ENCODE measurements at regions not wholly inside any gene's neighbourhood (a gene's known extent, or its start where the extent isn't known, plus 50 kb on each side); places are given as distances from the start of the nearest gene placed in this dataset.
A peak's percentile ranks its signal among the peaks of the same experiment; 100 is the strongest.
"Not testable (repeated sequence)": the region's sequence is repeated elsewhere in the genome, so short reads cannot be mapped to it uniquely, and the experiment has no call there.

DNA sequence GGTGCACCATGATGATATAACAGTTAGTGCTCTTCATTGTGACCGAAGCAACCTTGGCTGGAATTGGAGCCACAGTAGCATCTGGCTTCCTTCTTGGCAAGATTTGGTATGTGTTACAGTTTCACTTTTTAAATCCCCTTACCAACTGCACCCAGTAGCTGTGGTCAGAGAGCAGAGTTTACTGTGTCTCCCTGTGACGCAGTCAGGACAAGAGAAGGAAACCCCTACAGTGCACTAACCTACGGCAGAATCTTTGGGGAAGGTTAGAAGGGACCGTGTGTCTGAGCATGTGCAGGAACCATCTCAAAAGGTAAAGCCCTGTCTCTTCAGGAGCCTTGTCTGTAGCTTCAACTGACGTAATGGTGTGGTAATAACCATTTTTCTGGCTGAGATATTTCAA, 134.0 kb downstream of the FAM72B start:
- CTCF ChIA-PET; H3K4me3 ChIP-seq (ENCODE audit: low read length); H3K9me3 Mint-ChIP-seq; H3K4me3 Mint-ChIP-seq; H3K4me1 ChIP-seq (ENCODE audit: control insufficient read depth in 2 of 2, insufficient read depth in 2 of 2, low read length in 2 of 2); POLR2A ChIA-PET; DNase-seq; H3K36me3 Mint-ChIP-seq; H3K27ac Mint-ChIP-seq; intact Hi-C loops (cut with micrococcal nuclease); H3K27me3 ChIP-seq (ENCODE audit: control insufficient read depth in 2 of 2, insufficient read depth in 2 of 2, low read length in 2 of 2); ATAC-seq; H3K27ac ChIP-seq (ENCODE audit: low read depth, low read length); H3K9me3 ChIP-seq (ENCODE audit: control insufficient read depth in 2 of 3, low read length in 3 of 3); H3K36me3 ChIP-seq (ENCODE audit: control insufficient read depth in 2 of 3, insufficient read depth in 3 of 3, low read length in 3 of 3): not testable (repeated sequence)
- H3K27me3 Mint-ChIP-seq, result peaks cover 5 to 19% (median 13%) of the 10 kb centered on the region in 5 donors
- H3K4me1 Mint-ChIP-seq, result peaks cover 0 to 15% (median 9%) of the 10 kb centered on the region in 7 donors

GRCh38 chr1:121051161-121051790, 132.9 kb downstream of the FAM72B start:
- intact Hi-C loops (cut with micrococcal nuclease); POLR2A ChIA-PET; H3K9me3 Mint-ChIP-seq; ATAC-seq; H3K9me3 ChIP-seq (ENCODE audit: control insufficient read depth in 2 of 3, low read length in 3 of 3); CTCF ChIA-PET; H3K27ac ChIP-seq (ENCODE audit: low read depth, low read length); DNase-seq; H3K36me3 ChIP-seq (ENCODE audit: control insufficient read depth in 2 of 3, insufficient read depth in 3 of 3, low read length in 3 of 3); H3K4me1 ChIP-seq (ENCODE audit: control insufficient read depth in 2 of 2, insufficient read depth in 2 of 2, low read length in 2 of 2); H3K4me3 ChIP-seq (ENCODE audit: low read length); H3K27me3 ChIP-seq (ENCODE audit: control insufficient read depth in 2 of 2, insufficient read depth in 2 of 2, low read length in 2 of 2); H3K36me3 Mint-ChIP-seq: not testable (repeated sequence)
- Mint-ChIP-seq H3K4me3 (peak overlapping the region in 8 of 10 donors; percentile 35 to 79 (median 65)), H3K27ac (peak overlapping the region in 3 of 9 donors; percentile 19 to 51 (median 23)), H3K27me3 (peaks cover 5 to 19% (median 14%) of the 10 kb centered on the region in 5 donors), H3K4me1 (peaks cover 0 to 17% (median 9%) of the 10 kb centered on the region in 7 donors)

GRCh38 chr1:121052081-121052660, 132.0 kb downstream of the FAM72B start:
- peaks cover 5 to 19% (median 14%) of the 10 kb centered on the region in 5 donors for H3K27me3 Mint-ChIP-seq
- DNase-seq (peak in 1 of 9 donors; percentile 0), ATAC-seq (peak; percentile 40)
- H3K4me3 ChIP-seq (ENCODE audit: low read length); H3K36me3 ChIP-seq (ENCODE audit: control insufficient read depth in 2 of 3, insufficient read depth in 3 of 3, low read length in 3 of 3); H3K36me3 Mint-ChIP-seq; CTCF ChIA-PET; H3K4me1 ChIP-seq (ENCODE audit: control insufficient read depth in 2 of 2, insufficient read depth in 2 of 2, low read length in 2 of 2); intact Hi-C loops (cut with micrococcal nuclease); H3K9me3 ChIP-seq (ENCODE audit: control insufficient read depth in 2 of 3, low read length in 3 of 3); POLR2A ChIA-PET; H3K27ac ChIP-seq (ENCODE audit: low read depth, low read length); H3K9me3 Mint-ChIP-seq; H3K27me3 ChIP-seq (ENCODE audit: control insufficient read depth in 2 of 2, insufficient read depth in 2 of 2, low read length in 2 of 2): not testable (repeated sequence)
- H3K4me1 Mint-ChIP-seq, result peaks cover 0 to 17% (median 9%) of the 10 kb centered on the region in 7 donors
- peak overlapping the region in 2 of 9 donors; percentile 23 to 46 for H3K27ac Mint-ChIP-seq
- peak overlapping the region in 9 of 10 donors; percentile 16 to 75 (median 67) for H3K4me3 Mint-ChIP-seq

DNA sequence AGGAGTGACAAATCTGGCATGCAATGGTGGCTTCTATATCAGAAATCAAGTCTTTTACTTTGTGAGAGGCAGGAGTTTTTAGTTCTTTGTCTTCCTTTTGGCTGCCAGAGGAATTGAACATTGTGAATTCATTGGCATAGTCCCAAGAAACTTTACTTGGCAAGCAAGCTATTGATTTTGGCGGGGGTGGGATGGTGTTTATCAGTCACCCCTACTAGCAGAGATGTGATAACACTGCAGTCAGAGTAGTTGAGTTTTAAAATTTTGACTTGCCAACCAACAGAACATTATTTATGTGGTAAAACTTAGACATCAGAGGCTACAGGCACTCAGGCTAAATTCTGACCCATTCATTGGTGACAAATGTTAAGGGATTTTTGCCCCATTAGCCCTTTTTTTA, 129.2 kb downstream of the FAM72B start:
- ATAC-seq; H3K4me3 Mint-ChIP-seq; H3K27ac Mint-ChIP-seq; H3K9me3 ChIP-seq (ENCODE audit: control insufficient read depth in 2 of 3, low read length in 3 of 3); H3K9me3 Mint-ChIP-seq; CTCF ChIA-PET; H3K4me1 ChIP-seq (ENCODE audit: control insufficient read depth in 2 of 2, insufficient read depth in 2 of 2, low read length in 2 of 2); H3K27ac ChIP-seq (ENCODE audit: low read depth, low read length); H3K36me3 ChIP-seq (ENCODE audit: control insufficient read depth in 2 of 3, insufficient read depth in 3 of 3, low read length in 3 of 3); DNase-seq; POLR2A ChIA-PET; H3K36me3 Mint-ChIP-seq; H3K27me3 ChIP-seq (ENCODE audit: control insufficient read depth in 2 of 2, insufficient read depth in 2 of 2, low read length in 2 of 2); intact Hi-C loops (cut with micrococcal nuclease); H3K4me3 ChIP-seq (ENCODE audit: low read length): not testable (repeated sequence)
- Mint-ChIP-seq H3K4me1 (peaks cover 0 to 13% (median 9%) of the 10 kb centered on the region in 7 donors), H3K27me3 (peaks cover 10 to 19% (median 14%) of the 10 kb centered on the region in 5 donors)

- H3K27ac Mint-ChIP-seq; H3K4me3 Mint-ChIP-seq; DNase-seq; H3K9me3 ChIP-seq (ENCODE audit: control insufficient read depth in 2 of 3, low read length in 3 of 3); H3K36me3 Mint-ChIP-seq; H3K27me3 ChIP-seq (ENCODE audit: control insufficient read depth in 2 of 2, insufficient read depth in 2 of 2, low read length in 2 of 2); POLR2A ChIA-PET; H3K4me1 Mint-ChIP-seq; H3K4me3 ChIP-seq (ENCODE audit: low read length); ATAC-seq; CTCF ChIA-PET; H3K9me3 Mint-ChIP-seq; H3K27ac ChIP-seq (ENCODE audit: low read depth, low read length); intact Hi-C loops (cut with micrococcal nuclease); H3K4me1 ChIP-seq (ENCODE audit: control insufficient read depth in 2 of 2, insufficient read depth in 2 of 2, low read length in 2 of 2); H3K36me3 ChIP-seq (ENCODE audit: control insufficient read depth in 2 of 3, insufficient read depth in 3 of 3, low read length in 3 of 3); H3K27me3 Mint-ChIP-seq: not testable (repeated sequence)
Observed at GRCh38 chr1:121066925-121067324, 117.2 kb downstream of the FAM72B start.

GRCh38 chr1:121068738-121069499, 115.2 kb downstream of the FAM72B start:
- H3K9me3 Mint-ChIP-seq; H3K36me3 Mint-ChIP-seq; H3K9me3 ChIP-seq (ENCODE audit: control insufficient read depth in 2 of 3, low read length in 3 of 3); H3K27ac ChIP-seq (ENCODE audit: low read depth, low read length); DNase-seq; H3K4me3 Mint-ChIP-seq; H3K4me1 ChIP-seq (ENCODE audit: control insufficient read depth in 2 of 2, insufficient read depth in 2 of 2, low read length in 2 of 2); H3K27me3 Mint-ChIP-seq; CTCF ChIA-PET; H3K36me3 ChIP-seq (ENCODE audit: control insufficient read depth in 2 of 3, insufficient read depth in 3 of 3, low read length in 3 of 3); intact Hi-C loops (cut with micrococcal nuclease); H3K27ac Mint-ChIP-seq; POLR2A ChIA-PET; H3K4me3 ChIP-seq (ENCODE audit: low read length); H3K27me3 ChIP-seq (ENCODE audit: control insufficient read depth in 2 of 2, insufficient read depth in 2 of 2, low read length in 2 of 2); H3K4me1 Mint-ChIP-seq; ATAC-seq: not testable (repeated sequence)

GRCh38 chr1:121073852-121074251, 110.3 kb downstream of the FAM72B start:
- H3K4me1 Mint-ChIP-seq; H3K4me3 ChIP-seq (ENCODE audit: low read length); H3K36me3 Mint-ChIP-seq; CTCF ChIA-PET; H3K9me3 ChIP-seq (ENCODE audit: control insufficient read depth in 2 of 3, low read length in 3 of 3); POLR2A ChIA-PET; H3K27me3 Mint-ChIP-seq; intact Hi-C loops (cut with micrococcal nuclease); H3K27ac Mint-ChIP-seq; H3K27me3 ChIP-seq (ENCODE audit: control insufficient read depth in 2 of 2, insufficient read depth in 2 of 2, low read length in 2 of 2); H3K9me3 Mint-ChIP-seq; H3K4me3 Mint-ChIP-seq; H3K36me3 ChIP-seq (ENCODE audit: control insufficient read depth in 2 of 3, insufficient read depth in 3 of 3, low read length in 3 of 3); H3K27ac ChIP-seq (ENCODE audit: low read depth, low read length); H3K4me1 ChIP-seq (ENCODE audit: control insufficient read depth in 2 of 2, insufficient read depth in 2 of 2, low read length in 2 of 2); DNase-seq: not testable (repeated sequence)
- peak; percentile 62 for ATAC-seq
